SK-MEL-5 (cell line): ENCODE measurements at regions not wholly inside any gene's neighbourhood (a gene's known extent, or its start where the extent isn't known, plus 50 kb on each side); places are given as distances from the start of the nearest gene placed in this dataset.

Source experiments
- DNase-seq: peaks from one replicate; pipeline ENCODE4 v3.0.0-alpha.2; 2016; ENCODE audit warnings: low read depth, low spot score
- in situ Hi-C: cut with HindIII; loops from 2 replicates; pipeline ENCODE4 v1.10.0; 2016; ENCODE audit warnings: low sequenced_read_pairs, high pct_unique_total_duplicates, low pct_unique_long_range_greater_than_20kb

GRCh38 chr6:71491844-71492243, 203.2 kb downstream of the OGFRL1 start:
- in situ Hi-C loops: no loop called here
- DNase-seq: no peak

DNA sequence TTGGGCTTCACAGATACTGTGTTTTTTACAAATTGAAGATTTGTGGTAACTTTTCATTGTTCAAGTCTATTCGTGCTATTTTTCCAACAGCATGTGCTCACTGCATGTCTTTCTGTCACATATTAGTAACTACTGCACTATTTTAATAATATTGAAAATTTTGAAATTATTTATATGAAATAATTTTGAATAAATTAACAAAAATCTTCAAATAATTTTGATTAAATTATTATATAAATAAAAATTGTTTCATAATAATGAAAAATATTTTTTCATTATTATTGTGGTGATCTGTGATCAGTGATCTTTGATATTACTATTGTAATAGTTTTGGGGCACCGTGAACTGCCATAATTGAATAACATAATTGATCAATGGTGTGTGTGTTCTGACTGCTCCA, 204.1 kb downstream of the OGFRL1 start:
- in situ Hi-C loops: no loop called here
- DNase-seq: no peak

- no peak for DNase-seq
- in situ Hi-C loops: no loop called here
Measured at GRCh38 chr6:71496018-71496721, 207.6 kb downstream of the OGFRL1 start.

DNA sequence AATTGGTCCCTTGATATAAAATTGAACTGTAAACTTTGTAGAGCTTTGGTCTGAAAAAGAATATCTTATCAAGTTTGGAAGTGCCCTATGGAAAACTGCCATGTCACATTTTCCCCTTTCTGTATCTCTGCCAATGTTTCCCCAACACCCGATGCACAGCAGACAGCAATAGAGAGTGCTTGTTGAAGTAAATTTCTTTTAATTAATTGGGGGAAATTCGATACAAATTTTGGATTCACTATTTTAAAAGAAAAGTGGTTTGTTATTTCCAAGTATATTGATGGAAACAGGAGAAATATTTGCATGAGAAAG, 208.1 kb downstream of the OGFRL1 start:
- in situ Hi-C loops: no loop called here
- no peak for DNase-seq

DNA sequence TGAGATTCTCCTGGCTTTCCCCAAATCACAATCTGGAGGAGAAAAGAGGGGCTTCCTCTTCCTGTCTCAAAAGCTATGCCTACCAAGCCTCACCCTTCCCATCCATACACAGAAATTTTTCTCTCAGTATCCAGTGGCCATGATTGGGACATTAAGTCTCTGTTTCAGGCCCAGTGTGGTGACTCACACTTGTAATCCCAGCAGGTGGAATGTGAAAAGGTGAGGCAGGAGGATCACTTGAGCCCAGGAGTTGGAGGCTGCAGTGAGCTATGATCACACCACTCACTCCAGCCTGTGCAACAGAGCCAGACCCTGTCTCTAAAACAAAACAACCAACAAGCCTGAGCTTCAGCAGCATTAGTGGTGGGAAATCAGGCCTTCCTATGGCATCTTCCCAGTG, 210.0 kb downstream of the OGFRL1 start:
- in situ Hi-C loops: no loop called here
- no peak for DNase-seq

DNA sequence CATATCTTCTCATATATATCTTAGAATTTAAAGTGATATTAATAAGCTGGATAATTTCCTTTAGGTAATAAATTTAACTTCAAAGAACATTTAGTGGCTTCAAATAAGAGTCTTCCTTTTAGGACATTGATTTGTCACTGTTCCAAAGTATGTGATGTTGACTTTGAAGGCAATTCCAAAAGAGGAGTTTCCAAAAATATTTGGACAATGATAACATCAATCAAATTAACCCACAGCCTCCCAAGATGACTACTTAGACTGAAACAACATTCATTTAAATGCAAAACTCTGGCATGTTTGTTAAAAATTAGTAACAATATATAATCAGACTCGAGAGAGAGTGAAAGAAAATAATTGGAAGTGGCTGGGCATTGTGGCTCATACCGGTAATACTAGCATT, 211.1 kb downstream of the OGFRL1 start:
- in situ Hi-C loops: loop anchor here (10.0 kb wide), 1 partner anchor 115 kb away; no protein-coding TSS in a partner anchor
- DNase-seq: no peak

DNA sequence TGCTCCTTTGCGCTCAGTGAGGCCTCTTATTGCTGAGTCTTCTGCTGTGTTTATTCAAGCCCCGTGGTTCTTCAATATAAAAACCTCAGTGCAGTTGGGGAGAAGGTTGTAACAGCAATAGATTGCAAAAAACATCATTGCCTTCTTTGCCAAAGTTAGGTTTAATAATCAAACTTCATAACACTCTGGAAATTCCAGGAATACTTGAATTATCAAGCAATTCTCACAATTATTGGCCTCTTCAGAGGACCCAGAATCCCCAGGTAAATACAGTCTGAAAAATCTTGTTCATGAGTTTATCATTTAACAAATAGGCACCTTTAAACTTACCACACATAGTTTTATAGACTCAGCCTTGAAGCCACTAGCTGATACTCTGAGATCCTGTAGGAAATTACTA, 213.6 kb downstream of the OGFRL1 start:
- in situ Hi-C loops: loop anchor here (10.0 kb wide), 1 partner anchor 117 kb away; no protein-coding TSS in a partner anchor
- DNase-seq: no peak

- in situ Hi-C loops: loop anchor here (10.0 kb wide), 1 partner anchor 118 kb away; no protein-coding TSS in a partner anchor
- DNase-seq: no peak
Measured at GRCh38 chr6:71502956-71503355, 214.3 kb downstream of the OGFRL1 start.

- in situ Hi-C loops: loop anchor here (10.0 kb wide), 1 partner anchor 122 kb away; no protein-coding TSS in a partner anchor
- no peak for DNase-seq
Measured at GRCh38 chr6:71507183-71507582, 218.6 kb downstream of the OGFRL1 start.

- no peak for DNase-seq
- in situ Hi-C loops: loop anchor here (10.0 kb wide), 1 partner anchor 125 kb away; no protein-coding TSS in a partner anchor
Measured at GRCh38 chr6:71509191-71510005, 220.8 kb downstream of the OGFRL1 start.

DNA sequence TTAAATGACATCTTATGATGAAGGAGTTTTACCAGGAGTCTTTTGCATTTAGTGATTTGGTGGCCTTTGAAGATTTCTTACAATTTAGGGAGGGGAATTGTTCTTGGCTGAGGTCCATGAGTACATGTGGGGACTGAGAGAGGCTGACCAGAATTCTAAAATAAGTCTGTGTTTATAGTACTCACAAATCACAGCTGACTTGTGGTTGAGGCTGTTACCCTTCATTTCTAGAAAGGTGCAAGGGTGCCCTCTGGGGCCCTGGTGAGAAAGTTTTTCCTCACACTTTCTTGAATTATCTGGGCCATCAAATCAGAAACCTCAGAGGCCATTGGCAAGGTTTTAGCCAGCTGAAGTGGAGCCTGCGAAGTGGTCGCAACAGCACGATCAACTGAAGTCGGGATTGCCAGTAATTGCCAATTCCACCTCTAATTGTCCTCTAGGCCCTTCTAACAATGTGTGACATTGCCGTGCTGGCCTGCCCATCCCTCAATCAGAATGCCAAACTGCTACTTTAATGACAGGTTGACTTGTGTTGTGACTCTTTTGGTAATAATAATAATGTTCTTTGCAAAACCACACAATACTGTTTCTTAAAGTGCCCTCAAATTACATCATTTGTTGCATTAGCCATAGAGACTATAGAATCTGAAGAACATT, 221.6 kb downstream of the OGFRL1 start:
- DNase-seq: peak; percentile 70

GRCh38 chr6:71510856-71511255, 222.2 kb downstream of the OGFRL1 start:
- in situ Hi-C loops: no loop called here
- no peak for DNase-seq

More for the DNA sequence above, 221.6 kb downstream of the OGFRL1 start:
- in situ Hi-C loops: no loop called here

- DNase-seq: no peak
- in situ Hi-C loops: no loop called here
Measured at GRCh38 chr6:71512256-71512655, 223.6 kb downstream of the OGFRL1 start.

- in situ Hi-C loops: no loop called here
- DNase-seq: no peak
Measured at GRCh38 chr6:71513036-71513435, 224.4 kb downstream of the OGFRL1 start.

DNA sequence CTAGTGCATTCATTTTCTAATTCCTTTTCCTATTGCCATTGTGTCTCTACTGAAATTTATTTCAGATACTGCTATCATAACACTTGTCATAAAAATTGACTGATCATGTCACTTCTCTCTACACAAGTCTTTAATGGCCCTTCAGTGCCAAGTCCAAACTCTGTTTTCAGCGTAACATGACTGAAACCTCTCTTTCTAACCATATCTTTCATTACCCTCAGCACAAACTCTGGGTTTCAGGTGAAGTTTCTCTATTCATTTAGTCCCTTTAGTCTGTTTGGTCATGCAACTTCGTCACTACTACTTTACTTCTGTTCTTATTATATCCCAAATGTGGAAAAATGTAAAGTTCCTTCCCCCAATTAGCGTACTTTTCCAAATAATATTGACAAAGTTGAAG, 234.9 kb downstream of the OGFRL1 start:
- in situ Hi-C loops: no loop called here

DNA sequence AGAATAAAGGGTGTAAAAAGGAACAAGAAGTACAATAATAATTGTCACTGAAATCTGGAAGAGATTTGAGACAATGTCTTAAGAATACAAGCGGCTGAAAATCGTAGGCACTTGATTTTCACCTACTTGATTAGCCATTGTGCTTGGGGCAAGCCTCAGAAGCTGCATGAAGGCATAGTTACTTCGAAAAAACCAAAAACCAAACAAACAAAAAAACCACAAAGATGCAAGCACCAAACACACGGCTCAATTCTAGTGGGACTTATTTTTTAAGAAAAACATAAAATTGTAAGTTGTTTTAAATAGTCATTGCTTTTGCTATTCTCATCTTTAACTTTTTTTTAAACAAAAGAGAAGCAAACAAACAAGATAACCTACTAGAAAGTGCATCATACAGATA, 235.6 kb downstream of the OGFRL1 start:
- in situ Hi-C loops: no loop called here
- no peak for DNase-seq

More for the DNA sequence above, 234.9 kb downstream of the OGFRL1 start:
- no peak for DNase-seq

DNA sequence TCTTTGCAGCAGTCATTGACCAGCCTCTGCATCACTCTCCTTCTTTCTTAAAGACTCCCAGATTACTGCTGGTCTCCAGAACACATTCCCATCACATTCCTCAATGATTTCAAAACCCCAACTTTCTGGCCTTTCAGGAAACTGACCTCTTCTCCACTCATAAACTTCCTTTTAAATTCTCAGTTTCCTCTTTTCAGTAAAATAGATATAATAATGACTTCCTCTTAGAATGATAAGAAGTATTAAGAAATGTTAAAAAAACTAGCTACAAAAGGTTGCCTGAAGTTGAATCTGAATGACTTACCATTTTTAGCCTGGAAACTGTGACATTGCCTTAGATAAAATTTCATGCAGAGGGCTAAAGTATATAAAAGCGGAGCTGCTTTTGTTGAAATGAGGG, 239.3 kb downstream of the OGFRL1 start:
- in situ Hi-C loops: no loop called here
- DNase-seq: no peak

- no peak for DNase-seq
- in situ Hi-C loops: no loop called here
Measured at GRCh38 chr6:71529026-71529425, 240.4 kb downstream of the OGFRL1 start.
